ENCODE measurements at regions not wholly inside any gene's neighbourhood (a gene's known extent, or its start where the extent isn't known, plus 50 kb on each side); places are given as distances from the start of the nearest gene placed in this dataset.

DNA sequence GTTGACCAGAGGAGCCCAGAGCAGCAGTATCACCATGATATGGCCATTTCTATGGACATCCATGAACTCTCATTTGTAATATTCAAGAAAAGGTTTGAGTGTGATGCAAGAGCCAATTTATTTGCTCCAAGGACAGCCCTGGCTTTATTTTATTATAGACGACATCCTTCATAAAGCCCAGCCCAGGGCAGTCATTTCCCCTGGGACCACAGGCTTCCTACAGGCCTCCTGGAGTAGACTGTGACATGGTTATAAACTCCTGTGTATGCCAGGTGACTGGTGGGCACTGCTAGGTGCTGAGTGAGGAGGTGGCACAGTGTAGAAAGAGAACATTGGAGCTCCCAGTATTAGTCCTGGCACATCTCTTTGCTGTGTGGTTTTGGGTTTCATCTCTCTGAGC, 120.9 kb downstream of the UTP18 start:
- in situ Hi-C loops (cut with HindIII; ENCODE audit: low pct_unique_long_range_greater_than_20kb, low sequenced_read_pairs), result no loop called here

DNA sequence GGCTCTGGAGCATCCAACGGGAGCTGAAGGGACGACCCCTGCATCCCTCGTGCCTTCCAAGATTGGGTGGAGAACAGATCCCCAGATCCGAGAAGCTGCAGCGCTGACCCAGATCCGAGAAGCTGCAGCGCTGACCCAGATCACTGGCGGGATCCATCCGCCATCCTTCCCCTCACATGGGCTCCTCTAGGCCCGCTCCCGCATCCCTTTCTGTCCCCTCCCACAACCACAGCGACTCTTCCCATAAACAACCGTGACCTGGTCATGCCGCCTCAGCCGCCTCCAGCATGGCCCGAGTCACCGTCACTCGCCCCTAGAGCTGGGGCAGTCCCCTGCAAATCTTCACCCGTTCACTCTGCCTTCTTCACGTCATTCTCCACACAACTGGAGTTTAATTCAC, 124.9 kb downstream of the UTP18 start:
- DNase-seq (ENCODE audit: low read depth), result no peak
- in situ Hi-C loops (cut with HindIII; ENCODE audit: low pct_unique_long_range_greater_than_20kb, low sequenced_read_pairs), result no loop called here

More for the DNA sequence above, 120.9 kb downstream of the UTP18 start:
- DNase-seq (ENCODE audit: low read depth), result no peak

DNA sequence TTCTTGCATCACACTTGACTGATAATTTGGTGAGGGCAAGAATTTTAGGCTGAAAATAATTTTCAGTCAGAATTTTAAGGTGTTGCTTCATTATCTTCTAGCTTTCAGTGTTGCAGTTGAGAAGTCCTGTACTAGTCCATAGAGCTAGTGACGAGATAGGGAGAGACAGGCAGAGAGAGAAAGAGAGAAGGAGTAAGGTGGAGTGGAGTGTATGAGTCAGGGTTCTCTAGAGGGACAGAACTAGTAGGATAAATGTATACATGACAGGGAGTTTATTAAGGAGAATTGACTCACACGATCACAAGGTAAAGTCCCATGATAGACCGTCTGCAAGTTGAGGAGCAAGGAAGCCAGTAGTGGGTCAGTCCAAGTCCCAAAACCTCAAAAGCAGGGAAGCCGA, 127.2 kb downstream of the UTP18 start:
- DNase-seq (ENCODE audit: low read depth), result no peak
- in situ Hi-C loops (cut with HindIII; ENCODE audit: low pct_unique_long_range_greater_than_20kb, low sequenced_read_pairs), result no loop called here

DNA sequence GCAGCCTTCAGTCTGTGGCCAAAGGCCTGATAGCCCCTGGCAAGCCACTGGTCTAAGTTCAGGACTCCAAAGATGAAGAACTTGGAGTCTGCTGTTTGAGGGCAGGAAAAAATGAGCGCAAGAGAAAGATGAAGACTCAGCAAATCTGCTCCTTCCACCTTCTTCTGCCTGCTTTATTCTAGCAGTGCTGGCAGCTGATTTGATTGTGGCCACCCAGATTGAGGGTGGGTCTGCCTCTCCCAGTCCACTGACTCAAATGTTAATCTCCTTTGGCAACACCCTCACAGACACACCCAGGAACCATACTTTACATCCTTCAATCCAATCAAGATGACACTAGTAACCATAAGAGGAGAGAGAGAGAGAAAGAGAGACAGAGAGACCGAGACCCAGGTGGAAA, 127.6 kb downstream of the UTP18 start:
- DNase-seq (ENCODE audit: low read depth), result no peak
- in situ Hi-C loops (cut with HindIII; ENCODE audit: low pct_unique_long_range_greater_than_20kb, low sequenced_read_pairs), result no loop called here

DNA sequence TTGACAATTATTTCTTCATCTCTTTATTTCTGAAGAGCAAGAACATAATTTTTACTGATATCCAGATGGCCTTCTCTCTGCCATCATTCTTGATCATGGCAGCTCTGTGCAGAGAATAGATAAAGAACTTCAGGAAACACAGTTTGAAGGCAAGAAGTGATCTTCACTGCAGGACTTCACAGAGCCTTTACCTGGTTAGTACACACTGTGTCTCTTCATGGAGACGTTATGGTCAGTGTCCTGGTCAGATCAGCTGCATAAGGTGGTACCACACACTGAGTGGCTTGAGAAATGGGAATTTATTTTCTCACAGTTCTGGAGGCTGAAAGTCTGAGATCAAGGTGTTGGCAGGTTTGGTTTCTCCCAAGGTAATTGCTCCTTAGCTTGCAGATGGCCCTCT, 129.5 kb downstream of the UTP18 start:
- in situ Hi-C loops (cut with HindIII; ENCODE audit: low pct_unique_long_range_greater_than_20kb, low sequenced_read_pairs), result no loop called here
- no peak for DNase-seq (ENCODE audit: low read depth)

DNA sequence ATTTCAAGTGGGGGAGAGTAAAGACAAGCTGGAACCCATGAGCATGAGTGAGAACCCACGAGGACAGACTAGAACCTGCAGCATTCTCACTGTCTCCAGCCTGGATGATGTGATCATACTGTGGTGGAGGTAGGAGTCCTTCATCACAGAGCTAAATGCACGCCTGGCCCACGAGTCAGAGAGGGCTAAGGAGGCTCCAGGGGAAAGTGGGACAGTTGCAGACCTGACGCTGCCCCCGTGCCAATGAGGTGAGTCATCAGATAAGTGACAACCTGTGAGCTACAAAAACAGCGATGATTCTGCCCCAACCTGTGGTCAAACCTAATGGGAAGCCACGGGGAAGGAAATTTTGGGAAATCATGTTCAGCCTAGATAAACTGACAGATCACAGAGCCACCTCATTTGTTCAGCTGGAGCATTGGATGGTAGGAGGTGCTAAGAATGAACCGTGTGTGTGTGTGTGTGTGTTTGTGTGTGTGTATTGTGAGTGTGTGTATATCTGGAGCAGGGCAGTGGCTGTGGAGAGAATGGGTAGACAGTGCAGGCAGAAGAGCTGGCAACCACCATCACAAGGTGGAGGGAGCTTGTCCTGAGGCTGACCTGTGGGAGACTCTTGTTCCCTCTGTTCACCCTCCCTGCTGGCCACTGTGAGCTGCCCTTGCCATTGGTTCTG, 131.8 kb downstream of the UTP18 start:
- DNase-seq (ENCODE audit: low read depth), result peak; percentile 11
- in situ Hi-C loops (cut with HindIII; ENCODE audit: low pct_unique_long_range_greater_than_20kb, low sequenced_read_pairs), result no loop called here

DNA sequence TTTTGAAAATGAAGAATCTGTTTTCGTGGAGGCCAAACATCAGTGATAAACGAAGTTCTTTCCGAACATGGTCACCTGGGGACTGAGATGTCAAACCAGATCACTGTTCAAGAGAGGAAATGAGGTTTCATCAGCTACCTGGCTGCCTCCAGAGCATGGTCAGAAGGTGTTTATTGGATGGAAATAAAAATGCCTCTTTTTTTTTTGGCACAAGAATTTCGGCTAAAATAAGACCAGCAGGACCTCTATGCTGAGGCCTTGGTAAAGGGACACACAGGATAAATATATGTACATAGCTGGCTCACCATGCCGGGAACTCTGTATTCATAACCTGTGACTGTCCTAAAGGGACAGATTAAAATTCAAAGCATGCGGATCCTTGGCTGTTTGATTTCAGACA, 135.3 kb downstream of the UTP18 start:
- in situ Hi-C loops (cut with HindIII; ENCODE audit: low pct_unique_long_range_greater_than_20kb, low sequenced_read_pairs), result no loop called here
- no peak for DNase-seq (ENCODE audit: low read depth)

DNA sequence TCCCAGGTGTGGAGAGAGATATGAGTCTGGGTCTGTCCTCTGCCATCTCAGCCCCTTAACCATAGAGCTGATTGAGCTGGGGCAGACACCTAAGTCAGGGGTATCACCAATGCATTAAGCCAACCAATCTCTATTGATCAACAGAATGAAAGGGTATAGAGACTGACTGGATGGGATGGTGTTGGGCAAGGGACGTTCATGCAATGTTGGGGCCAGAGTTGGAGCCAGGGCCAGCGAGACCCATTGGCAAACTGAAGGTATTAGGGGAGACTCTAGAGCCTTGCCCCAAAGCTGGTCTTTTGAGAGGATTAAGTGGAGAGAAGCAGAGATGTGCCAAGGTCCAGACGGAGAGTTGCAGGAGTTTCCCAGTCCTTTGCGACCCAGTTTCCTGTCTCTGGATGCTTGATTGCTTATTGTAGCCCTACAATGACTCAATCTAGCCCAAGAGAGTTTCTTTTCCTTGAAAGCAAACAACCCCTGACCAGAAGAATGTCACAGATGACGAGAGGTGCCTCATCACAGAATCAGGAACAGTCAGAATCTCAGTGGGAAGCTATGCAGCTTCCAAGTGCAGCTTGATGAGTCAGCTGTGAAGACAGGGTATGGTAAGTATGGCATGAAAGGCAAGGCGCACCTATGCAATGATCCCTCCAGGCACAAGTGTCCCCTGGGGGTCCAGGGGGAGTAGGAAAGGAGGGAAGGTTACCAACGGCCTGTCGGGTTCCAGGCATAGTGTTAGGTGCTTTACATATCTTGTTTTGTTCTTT, 137.2 kb downstream of the UTP18 start:
- DNase-seq (ENCODE audit: low read depth), result peak; percentile 78
- in situ Hi-C loops (cut with HindIII; ENCODE audit: low pct_unique_long_range_greater_than_20kb, low sequenced_read_pairs), result no loop called here

DNA sequence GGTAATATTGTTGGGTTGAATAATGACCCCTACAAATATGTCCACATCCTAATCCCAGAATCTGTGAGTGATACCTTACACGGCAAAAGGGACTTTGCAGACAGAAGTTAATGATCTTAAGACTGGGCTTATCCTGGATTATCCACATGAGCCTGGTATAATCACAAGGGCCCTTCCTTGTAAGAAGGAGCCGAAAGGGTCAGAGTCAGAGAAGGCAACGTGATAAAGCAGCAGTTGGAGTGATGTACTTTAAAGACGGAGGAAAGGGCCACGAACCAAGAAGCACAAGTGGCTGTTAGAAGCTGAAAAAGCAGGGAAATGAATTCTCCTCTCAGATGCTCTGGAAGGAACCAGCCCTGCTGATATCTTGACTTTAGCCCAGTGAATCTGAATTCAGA, 137.8 kb downstream of the UTP18 start:
- in situ Hi-C loops (cut with HindIII; ENCODE audit: low pct_unique_long_range_greater_than_20kb, low sequenced_read_pairs), result no loop called here
- DNase-seq (ENCODE audit: low read depth), result no peak

DNA sequence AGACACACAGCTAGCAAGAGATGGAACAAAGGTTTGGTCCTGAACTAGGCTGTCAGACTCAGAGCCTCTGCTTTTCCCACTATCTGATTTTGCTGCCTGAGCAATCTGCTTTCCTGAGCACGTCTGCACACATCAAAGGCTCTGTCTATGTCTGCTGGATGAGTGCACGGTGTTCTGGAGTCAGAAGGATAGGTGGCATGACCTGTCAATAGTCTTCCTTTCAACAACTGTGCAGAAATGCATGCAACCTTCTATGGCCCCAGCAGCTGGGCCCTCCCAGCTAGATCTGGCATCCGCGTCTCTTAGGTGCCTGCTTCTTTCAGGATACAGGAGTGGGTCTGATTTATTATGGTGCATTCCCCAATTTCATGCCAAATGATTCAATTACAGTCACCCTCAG, 138.3 kb downstream of the UTP18 start:
- in situ Hi-C loops (cut with HindIII; ENCODE audit: low pct_unique_long_range_greater_than_20kb, low sequenced_read_pairs), result no loop called here

DNA sequence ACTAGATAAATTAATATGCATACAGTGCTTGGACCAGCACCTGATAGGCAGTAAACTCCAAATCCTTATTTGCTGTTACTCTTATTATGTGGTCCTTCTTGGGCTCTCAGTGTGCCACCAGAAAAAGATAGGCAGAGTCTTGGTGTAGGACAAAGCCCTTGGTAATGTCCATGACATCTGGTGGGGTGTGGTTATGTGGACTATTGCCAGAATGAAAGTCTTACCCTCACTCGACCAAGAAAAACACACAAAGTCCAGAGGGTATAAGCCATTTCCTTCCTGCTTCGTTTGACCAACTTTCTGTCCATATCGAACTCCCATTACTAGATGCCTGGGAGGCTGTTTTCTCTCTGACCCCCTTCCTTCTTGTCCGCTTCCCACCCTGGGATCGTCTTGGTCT, 140.9 kb downstream of the UTP18 start:
- in situ Hi-C loops (cut with HindIII; ENCODE audit: low pct_unique_long_range_greater_than_20kb, low sequenced_read_pairs), result no loop called here

More for the DNA sequence above, 138.3 kb downstream of the UTP18 start:
- no peak for DNase-seq (ENCODE audit: low read depth)

DNA sequence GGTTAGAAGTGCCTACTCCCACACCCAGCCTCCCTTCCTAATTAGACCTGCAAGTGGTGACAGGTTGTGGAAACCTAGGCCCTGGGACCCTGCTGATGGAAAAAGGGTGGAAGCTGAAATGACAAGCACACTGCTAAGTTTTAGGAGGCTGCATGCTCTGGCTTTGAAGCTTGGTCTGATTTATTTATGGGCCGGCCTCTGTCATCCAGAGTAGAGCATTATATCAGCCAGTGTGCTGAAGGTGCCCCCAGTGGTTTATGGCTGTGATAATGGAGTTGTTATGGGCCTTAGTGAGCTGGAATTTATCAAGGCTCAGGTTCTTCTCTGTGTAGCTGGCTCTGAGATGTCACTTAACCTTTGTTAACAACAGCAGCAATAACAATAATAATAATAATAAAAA, 142.6 kb downstream of the UTP18 start:
- DNase-seq (ENCODE audit: low read depth), result no peak
- in situ Hi-C loops (cut with HindIII; ENCODE audit: low pct_unique_long_range_greater_than_20kb, low sequenced_read_pairs), result no loop called here

More for the DNA sequence above, 140.9 kb downstream of the UTP18 start:
- DNase-seq (ENCODE audit: low read depth), result no peak

DNA sequence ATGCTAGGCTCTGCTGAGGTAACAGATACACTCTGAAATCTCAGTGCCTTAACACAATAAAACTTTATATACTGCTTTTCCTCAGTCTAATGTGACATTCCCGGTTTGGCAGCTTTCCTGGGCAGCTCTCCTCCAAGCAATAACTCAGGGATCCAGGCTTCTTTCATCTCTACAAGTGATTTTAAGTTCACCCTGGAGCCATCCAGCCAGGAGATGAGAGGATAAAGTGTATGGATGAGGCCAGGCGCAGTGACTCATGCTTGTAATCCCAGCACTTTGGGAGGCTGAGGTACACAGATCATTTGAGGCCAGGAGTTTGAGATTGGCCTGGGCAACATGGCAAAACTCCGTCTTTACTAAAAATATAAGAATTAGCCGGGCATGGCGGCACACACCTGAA, 147.2 kb downstream of the UTP18 start:
- no peak for DNase-seq (ENCODE audit: low read depth)
- in situ Hi-C loops (cut with HindIII; ENCODE audit: low pct_unique_long_range_greater_than_20kb, low sequenced_read_pairs), result no loop called here

DNA sequence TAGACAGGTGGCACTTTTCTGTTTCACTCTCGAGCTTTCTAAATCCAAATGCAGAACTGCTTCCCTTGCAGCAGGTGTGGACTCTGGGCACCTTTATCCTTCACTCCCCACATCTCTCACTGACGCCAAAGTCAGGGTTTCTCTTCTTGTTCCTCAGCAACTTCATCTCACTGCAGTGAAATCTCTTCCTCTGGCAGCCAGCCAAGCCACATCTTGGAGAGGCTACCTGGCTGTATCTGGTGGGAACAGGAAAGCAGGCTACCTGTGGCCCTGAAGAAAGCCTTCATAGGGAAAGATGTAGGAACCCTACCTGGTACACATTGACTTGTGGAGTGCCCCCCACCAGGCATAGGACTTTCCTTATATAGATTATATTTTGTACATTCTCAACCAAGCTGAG, 159.1 kb downstream of the UTP18 start:
- in situ Hi-C loops (cut with HindIII; ENCODE audit: low pct_unique_long_range_greater_than_20kb, low sequenced_read_pairs), result no loop called here
- DNase-seq (ENCODE audit: low read depth), result no peak

DNA sequence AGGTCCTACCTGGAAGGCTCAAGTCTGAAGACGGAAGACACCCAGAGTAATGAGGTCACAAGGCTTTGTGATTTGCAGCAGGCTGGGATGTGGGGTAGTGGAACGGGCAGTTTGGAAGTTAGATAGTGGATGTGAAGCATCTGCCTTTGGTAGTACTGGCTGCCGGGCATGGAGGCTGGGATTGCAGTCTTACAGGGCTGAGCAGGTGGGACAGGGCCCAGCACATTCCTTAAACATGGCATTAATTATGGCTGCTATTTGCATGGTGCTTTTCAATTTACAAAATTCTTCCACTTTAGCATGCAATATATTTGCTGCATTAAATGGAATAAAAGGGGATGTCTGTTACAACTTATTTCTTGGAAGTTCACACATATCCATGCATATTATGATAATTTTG, 161.2 kb downstream of the UTP18 start:
- DNase-seq (ENCODE audit: low read depth), result no peak
- in situ Hi-C loops (cut with HindIII; ENCODE audit: low pct_unique_long_range_greater_than_20kb, low sequenced_read_pairs), result no loop called here

DNA sequence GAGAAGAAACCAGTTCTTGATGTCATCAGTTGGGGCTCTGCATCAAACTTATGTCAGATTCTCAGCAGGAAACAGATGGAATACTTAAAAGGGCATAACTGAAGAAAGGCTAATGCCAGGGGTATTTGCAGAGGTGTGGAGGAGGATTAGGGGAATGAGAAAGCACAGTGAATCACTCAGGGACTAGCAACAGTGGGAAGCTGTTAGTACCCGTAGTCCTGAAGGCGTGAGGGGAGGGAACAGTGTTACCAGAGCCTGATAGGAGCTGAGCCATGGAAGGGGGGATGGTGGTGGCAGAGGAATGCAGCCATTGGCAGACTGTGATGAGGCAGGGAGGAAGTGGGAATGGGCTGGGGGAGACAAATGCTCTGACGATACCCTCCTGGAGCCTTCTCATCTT, 162.3 kb downstream of the UTP18 start:
- in situ Hi-C loops (cut with HindIII; ENCODE audit: low pct_unique_long_range_greater_than_20kb, low sequenced_read_pairs), result no loop called here
- DNase-seq (ENCODE audit: low read depth), result no peak

DNA sequence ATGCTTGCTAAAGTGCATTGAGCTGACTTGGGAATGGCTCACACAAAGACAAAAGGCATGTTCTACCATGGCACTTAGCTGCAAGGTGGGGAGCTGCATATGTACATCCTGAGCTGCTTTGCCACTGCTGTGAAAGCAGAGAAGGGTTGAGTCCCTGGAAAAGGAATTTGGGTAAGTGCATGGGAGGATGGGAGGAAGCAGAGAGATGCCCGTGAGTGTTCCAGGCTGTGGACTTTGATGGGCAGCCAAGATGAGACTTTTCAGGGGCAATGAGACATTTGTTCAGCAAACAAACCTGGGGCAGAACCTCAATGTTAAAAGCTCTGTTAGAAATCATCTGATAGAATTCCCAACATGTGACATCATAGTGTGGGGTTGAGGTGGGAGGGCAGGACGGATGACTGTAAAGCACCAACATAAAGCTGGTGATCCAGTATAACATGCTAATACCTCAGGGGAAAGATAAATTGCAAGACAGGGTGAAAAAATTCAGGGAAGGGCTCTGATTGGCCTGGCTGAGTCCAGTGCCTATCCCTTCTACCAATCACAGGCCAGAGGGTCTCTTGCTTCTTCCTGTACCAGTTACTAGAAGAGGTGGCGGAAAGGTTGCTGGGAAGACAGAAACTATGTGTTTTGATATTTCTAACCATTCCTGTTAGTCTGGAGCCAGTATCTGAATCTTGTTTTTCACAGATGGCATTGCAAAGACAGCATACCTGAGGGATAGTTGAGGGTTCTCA, 163.2 kb downstream of the UTP18 start:
- in situ Hi-C loops (cut with HindIII; ENCODE audit: low pct_unique_long_range_greater_than_20kb, low sequenced_read_pairs), result no loop called here

DNA sequence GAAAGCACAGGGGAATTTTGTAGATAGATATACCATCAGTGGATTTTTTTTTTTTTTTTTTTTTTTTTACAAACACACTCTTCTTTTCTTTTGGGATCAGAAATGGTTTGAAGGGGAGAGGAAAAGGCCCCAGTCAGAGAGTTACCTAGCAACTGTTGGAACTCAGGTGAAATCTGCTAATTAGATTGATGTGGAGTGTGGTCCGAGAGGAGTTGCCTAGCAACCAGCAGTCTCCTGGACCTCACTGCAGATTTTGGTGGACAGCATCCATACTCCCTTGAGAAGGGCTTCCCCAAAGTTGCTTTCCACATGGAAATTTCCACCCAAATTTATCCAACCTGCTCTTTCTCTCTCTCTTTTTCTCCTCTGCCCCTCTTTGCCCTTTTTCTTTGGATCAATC, 165.4 kb downstream of the UTP18 start:
- in situ Hi-C loops (cut with HindIII; ENCODE audit: low pct_unique_long_range_greater_than_20kb, low sequenced_read_pairs), result no loop called here

More for the DNA sequence above, 163.2 kb downstream of the UTP18 start:
- DNase-seq (ENCODE audit: low read depth), result no peak

DNA sequence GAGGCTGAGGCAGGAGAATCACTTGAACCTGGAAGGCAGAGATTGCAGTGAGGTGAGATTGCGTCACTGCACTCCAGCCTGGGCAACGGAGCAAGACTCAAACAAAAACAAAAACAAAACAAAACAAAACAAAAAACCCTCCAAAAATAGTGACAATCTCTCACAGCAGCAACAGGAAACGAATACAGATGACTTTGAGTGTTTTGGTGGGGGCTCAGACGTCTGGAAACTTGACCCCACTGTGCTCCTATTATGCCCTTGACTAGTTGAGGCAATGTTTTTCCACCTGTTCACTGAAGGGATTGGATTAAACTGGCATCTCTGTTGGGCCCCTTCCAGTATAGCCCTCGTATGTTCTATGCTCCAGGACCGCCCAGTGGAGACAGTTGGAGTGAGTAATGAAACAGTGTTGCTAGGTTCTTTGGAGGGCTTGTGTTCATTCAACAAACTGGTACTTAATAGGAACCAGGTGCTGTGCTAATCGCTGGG, 167.0 kb downstream of the UTP18 start:
- DNase-seq (ENCODE audit: low read depth), result no peak
- in situ Hi-C loops (cut with HindIII; ENCODE audit: low pct_unique_long_range_greater_than_20kb, low sequenced_read_pairs), result no loop called here

More for the DNA sequence above, 165.4 kb downstream of the UTP18 start:
- DNase-seq (ENCODE audit: low read depth), result no peak

Data from Caki2 (cell line).